GM19023 (cell line): ENCODE measurements at regions not wholly inside any gene's neighbourhood (a gene's known extent, or its start where the extent isn't known, plus 50 kb on each side); places are given as distances from the start of the nearest gene placed in this dataset.
"Not testable (repeated sequence)": the region's sequence is repeated elsewhere in the genome, so short reads cannot be mapped to it uniquely, and the experiment has no call there.

ENCODE experiments used
- ATAC-seq: cut with Tn5 transposase; IDR thresholded peaks from one replicate; pipeline ENCODE4 v1.9.1; 2021; ENCODE audit warnings: mild to moderate bottlenecking, moderate library complexity; ENCODE audit not compliant: unreplicated experiment

- no peak for ATAC-seq
These were observed 956.7 kb downstream of the CCSER2 start for GRCh38 chr10:85284778-85285770.

GRCh38 chr10:85293483-85293882 is 965.1 kb downstream of the CCSER2 start:
- ATAC-seq, result no peak

- ATAC-seq, result no peak
These were observed 983.4 kb downstream of the CCSER2 start for GRCh38 chr10:85311613-85312337.

GRCh38 chr10:85315657-85316056 is 987.3 kb downstream of the CCSER2 start:
- ATAC-seq, result no peak

GRCh38 chr10:85316276-85316675 is 987.9 kb downstream of the CCSER2 start:
- no peak for ATAC-seq

GRCh38 chr10:85317827-85318226 is 989.4 kb downstream of the CCSER2 start:
- ATAC-seq, result no peak

GRCh38 chr10:85318809-85319807 is 990.7 kb downstream of the CCSER2 start:
- no peak for ATAC-seq

- no peak for ATAC-seq
These were observed 991.4 kb downstream of the CCSER2 start for GRCh38 chr10:85319826-85320225.

- ATAC-seq, result no peak
These were observed 1005.2 kb downstream of the CCSER2 start for GRCh38 chr10:85333594-85333993.

GRCh38 chr10:85362401-85362800 is 1004.2 kb downstream of the GRID1 start:
- ATAC-seq, result no peak

- ATAC-seq, result no peak
These were observed 989.4 kb downstream of the GRID1 start for GRCh38 chr10:85377029-85377806.

GRCh38 chr10:85379338-85379737 is 987.3 kb downstream of the GRID1 start:
- ATAC-seq, result no peak

GRCh38 chr10:85400981-85401695 is 965.5 kb downstream of the GRID1 start:
- no peak for ATAC-seq

- no peak for ATAC-seq
These were observed 964.1 kb downstream of the GRID1 start for GRCh38 chr10:85402541-85402940.

GRCh38 chr10:85407088-85407487 is 959.5 kb downstream of the GRID1 start:
- ATAC-seq, result no peak

GRCh38 chr10:85408388-85408787 is 958.2 kb downstream of the GRID1 start:
- ATAC-seq, result no peak

GRCh38 chr10:85410586-85410985 is 956.0 kb downstream of the GRID1 start:
- ATAC-seq, result not testable (repeated sequence)

GRCh38 chr10:85413570-85413969 is 953.0 kb downstream of the GRID1 start:
- no peak for ATAC-seq

- no peak for ATAC-seq
These were observed 945.9 kb downstream of the GRID1 start for GRCh38 chr10:85420501-85421191.
